CD14-positive monocyte (primary cell): ENCODE measurements at regions not wholly inside any gene's neighbourhood (a gene's known extent, or its start where the extent isn't known, plus 50 kb on each side); places are given as distances from the start of the nearest gene placed in this dataset.

Experiments used
- DNase-seq, 3 donors: peaks; one replicate each; pipeline ENCODE4 v3.0.0-alpha.2; 2011 to 2022
- H2AFZ ChIP-seq: 2 replicates; pipeline ENCODE4 v1.6.0; 2012; ENCODE audit warnings: mild to moderate bottlenecking, low read depth, low read length, inconsistent platforms; ENCODE audit not compliant: insufficient read depth, poor library complexity, severe bottlenecking
- H3K27ac ChIP-seq, 2 donors: 1 replicate in 1 of 2; 2 replicates in 1 of 2; pipeline ENCODE4 v1.5.1; 2012 to 2013; ENCODE audit warnings: low read length in 2 of 2, control low read depth in 1 of 2, inconsistent platforms in 1 of 2, low read depth in 1 of 2, mild to moderate bottlenecking in 1 of 2
- H3K27me3 ChIP-seq, 2 donors: one replicate each; pipeline versions ENCODE4 v1.6.0 to v1.6.1; 2011 to 2013; ENCODE audit warnings: low read length in 2 of 2; ENCODE audit not compliant: control insufficient read depth in 2 of 2, insufficient read depth in 2 of 2
- H3K36me3 ChIP-seq, 2 donors: replicated peaks in 1 of 2; 1 replicate in 1 of 2; 2 replicates in 1 of 2; pipeline versions ENCODE4 v1.5.1 to v1.6.1; 2012 to 2013; ENCODE audit warnings: low read length in 2 of 2, control low read depth in 1 of 2, inconsistent platforms in 1 of 2, mild to moderate bottlenecking in 1 of 2; ENCODE audit not compliant: insufficient read depth in 2 of 2, control insufficient read depth in 1 of 2
- H3K4me1 ChIP-seq, 2 donors: 1 replicate in 1 of 2; 2 replicates in 1 of 2; pipeline versions ENCODE4 v1.5.1 to v1.6.1; 2012 to 2013; ENCODE audit warnings: low read length in 2 of 2, control low read depth in 1 of 2, inconsistent platforms in 1 of 2, mild to moderate bottlenecking in 1 of 2, moderate library complexity in 1 of 2; ENCODE audit not compliant: insufficient read depth in 2 of 2, control insufficient read depth in 1 of 2
- H3K4me2 ChIP-seq: replicated peaks from 2 replicates; pipeline ENCODE3; 2012; ENCODE audit warnings: low read length, moderate library complexity, mild to moderate bottlenecking; ENCODE audit not compliant: poor library complexity, severe bottlenecking; ENCODE audit errors: extremely low read depth
- H3K4me3 ChIP-seq, 3 experiments: fragments of 200-600 bp in 1 of 3; sonication (generic) in 1 of 3; replicated peaks in 1 of 3; 1 replicate in 2 of 3; 2 replicates in 1 of 3; pipeline ENCODE4 v1.5.1; 2011 to 2013; ENCODE audit warnings: low read length in 3 of 3, mild to moderate bottlenecking in 3 of 3, control low read depth in 2 of 3, low read depth in 2 of 3, inconsistent platforms in 1 of 3, moderate library complexity in 1 of 3
- H3K79me2 ChIP-seq: 2 replicates; pipeline ENCODE4 v1.6.0; 2012; ENCODE audit warnings: mild to moderate bottlenecking, control low read depth, inconsistent platforms, low read length, moderate library complexity; ENCODE audit not compliant: insufficient read depth
- H3K9ac ChIP-seq: 2 replicates; pipeline ENCODE4 v1.6.0; 2017; ENCODE audit warnings: low read length, mild to moderate bottlenecking; ENCODE audit not compliant: insufficient read depth, poor library complexity, severe bottlenecking
- H3K9me3 ChIP-seq, 2 donors: replicated peaks in 1 of 2; 1 replicate in 1 of 2; 2 replicates in 1 of 2; pipeline versions ENCODE4 v1.5.1 to v1.6.1; 2012 to 2013; ENCODE audit warnings: low read length in 2 of 2, control low read depth in 1 of 2; ENCODE audit not compliant: control insufficient read depth in 1 of 2, insufficient read depth in 1 of 2
- H4K20me1 ChIP-seq: 2 replicates; pipeline ENCODE4 v1.6.0; 2012; ENCODE audit warnings: mild to moderate bottlenecking, low read length, control low read depth, moderate library complexity; ENCODE audit not compliant: insufficient read depth
- H3K27ac Mint-ChIP-seq, 7 donors: one replicate each; pipeline ENCODE4 v1.8.0; 2020; ENCODE audit warnings: mild to moderate bottlenecking in 7 of 7, mixed read lengths in 7 of 7, moderate library complexity in 6 of 7, inconsistent platforms in 2 of 7
- H3K27me3 Mint-ChIP-seq, 3 donors: one replicate each; pipeline ENCODE4 v1.8.0; 2021 to 2022; ENCODE audit warnings: low read depth in 3 of 3, mild to moderate bottlenecking in 3 of 3, mixed read lengths in 3 of 3, moderate library complexity in 3 of 3, inconsistent platforms in 1 of 3
- H3K36me3 Mint-ChIP-seq, 2 donors: one replicate each; pipeline ENCODE4 v1.8.0; 2020; ENCODE audit warnings: mixed read lengths in 2 of 2, inconsistent platforms in 1 of 2, mild to moderate bottlenecking in 1 of 2
- H3K4me1 Mint-ChIP-seq: one replicate; pipeline ENCODE4 v1.8.0; 2020; ENCODE audit warnings: mild to moderate bottlenecking, mixed read lengths
- H3K4me3 Mint-ChIP-seq, 2 donors: one replicate each; pipeline ENCODE4 v1.8.0; 2020; ENCODE audit warnings: mild to moderate bottlenecking in 2 of 2, mixed read lengths in 2 of 2, moderate library complexity in 1 of 2
- H3K9me3 Mint-ChIP-seq, 7 donors: one replicate each; pipeline ENCODE4 v1.8.0; 2020 to 2022; ENCODE audit warnings: mixed read lengths in 7 of 7, mild to moderate bottlenecking in 6 of 7, moderate library complexity in 6 of 7, inconsistent platforms in 2 of 7
- CTCF ChIP-seq: fragments of 200-600 bp; IDR thresholded peaks from one replicate; pipeline ENCODE4 v1.8.0; 2022; ENCODE audit warnings: antibody characterized with exemption, mild to moderate bottlenecking
- WGBS: methylation state at CpG from one replicate; pipeline ENCODE4 v1.1.5; 2013; ENCODE audit warnings: missing lambda C conversion rate; ENCODE audit not compliant: insufficient coverage; 5-methylcytosine and 5-hydroxymethylcytosine counted together
- intact Hi-C, 2 donors: fragments of 100-400 bp; cut with micrococcal nuclease; formaldehyde crosslinking; loops; one replicate each; pipeline versions ENCODE4 v1.15.0 to v1.15.1; 2023

- WGBS = no CpG with 5 or more reads among the region's 1 CpG
- Mint-ChIP-seq H3K27me3 (peaks cover 0 to 5% (median 0%) of the 10 kb centered on the region in 3 donors), H3K4me1 (peaks cover 44% of the 10 kb centered on the region), H3K27ac (peak overlapping the region in 2 of 7 donors; percentile 1 to 28), H3K36me3 (peaks cover 6 to 7% of the 10 kb centered on the region in 2 donors), H3K9me3 (no peaks in the 10 kb centered on the region), H3K4me3 (no peak overlapping the region)
- Histone ChIP-seq H3K79me2 (no peaks in the 10 kb centered on the region), H3K4me2 (no peak overlapping the region), H4K20me1 (no peaks in the 10 kb centered on the region), H3K4me1 (peaks cover 43 to 58% of the 10 kb centered on the region in 2 donors), H3K9ac (no peak overlapping the region), H3K9me3 (no peaks in the 10 kb centered on the region), H3K4me3 (no peak overlapping the region), H3K36me3 (no peaks in the 10 kb centered on the region), H3K27ac (no peak overlapping the region), H2AFZ (no peak overlapping the region), H3K27me3 (no peaks in the 10 kb centered on the region)
- intact Hi-C loops = no loop called here
- no peak for TF ChIP-seq CTCF
- no peak for DNase-seq
These were observed 53.6 kb upstream of the AGR3 start for GRCh38 chr7:16935341-16935735.

DNA sequence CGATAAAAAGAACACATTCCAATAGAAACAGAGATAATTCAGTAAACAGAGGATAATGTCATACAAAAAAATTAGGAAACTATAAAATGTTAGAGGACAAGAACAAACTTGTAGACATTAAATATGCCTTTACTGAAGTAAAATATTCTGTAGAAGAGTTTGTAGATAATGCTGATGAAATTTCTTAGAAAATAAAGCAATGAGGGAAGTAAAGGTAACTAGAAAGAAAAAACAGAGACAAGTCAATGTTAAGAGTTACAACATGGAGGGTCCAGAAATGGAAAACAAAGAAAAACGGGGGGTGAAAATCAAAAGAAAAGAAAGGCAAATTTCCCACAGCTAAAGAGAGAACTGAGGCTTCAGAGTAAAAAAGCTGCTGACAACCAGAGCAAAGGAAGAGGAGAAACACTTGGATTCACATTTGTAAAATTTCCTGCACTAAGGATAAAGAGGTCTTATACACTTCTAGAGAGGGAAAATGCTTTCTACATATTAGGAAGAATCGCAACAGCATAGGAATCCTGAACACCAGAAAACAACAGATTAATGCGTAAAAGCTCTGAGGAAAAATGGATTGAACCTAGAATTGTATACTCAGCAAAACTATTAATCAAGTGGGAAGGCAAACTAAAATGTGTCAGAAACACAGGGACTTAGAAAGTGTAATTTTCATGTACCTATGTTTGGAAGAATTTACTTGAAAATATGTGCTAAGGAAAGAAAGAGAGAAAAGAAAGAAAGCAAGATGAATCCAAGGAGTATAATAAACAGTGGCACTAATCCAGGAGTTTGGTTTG lies 55.0 kb upstream of the AGR3 start:
- H3K4me3 Mint-ChIP-seq = no peak overlapping the region
- DNase-seq = no peak
- no peaks in the 10 kb centered on the region for H3K36me3 ChIP-seq
- no peak for TF ChIP-seq CTCF
- H3K4me2 ChIP-seq = no peak overlapping the region
- peaks cover 34% of the 10 kb centered on the region for H3K4me1 Mint-ChIP-seq
- no peak overlapping the region for H3K4me3 ChIP-seq
- no peaks in the 10 kb centered on the region for H3K27me3 ChIP-seq
- intact Hi-C loops = no loop called here
- peaks cover 36 to 43% of the 10 kb centered on the region in 2 donors for H3K4me1 ChIP-seq
- no peaks in the 10 kb centered on the region for H4K20me1 ChIP-seq
- peaks cover 4 to 6% of the 10 kb centered on the region in 2 donors for H3K36me3 Mint-ChIP-seq
- H3K9me3 ChIP-seq = no peaks in the 10 kb centered on the region
- no peak overlapping the region for H3K9ac ChIP-seq
- no peaks in the 10 kb centered on the region for H3K79me2 ChIP-seq
- H3K27ac Mint-ChIP-seq = no peak overlapping the region
- no CpG with 5 or more reads among the region's 4 CpGs for WGBS
- H3K9me3 Mint-ChIP-seq = no peaks in the 10 kb centered on the region
- peaks cover 0 to 5% (median 1%) of the 10 kb centered on the region in 3 donors for H3K27me3 Mint-ChIP-seq
- H3K27ac ChIP-seq = no peak overlapping the region
- no peak overlapping the region for H2AFZ ChIP-seq
